ENCODE measurements at regions not wholly inside any gene's neighbourhood (a gene's known extent, or its start where the extent isn't known, plus 50 kb on each side); places are given as distances from the start of the nearest gene placed in this dataset.

DNA sequence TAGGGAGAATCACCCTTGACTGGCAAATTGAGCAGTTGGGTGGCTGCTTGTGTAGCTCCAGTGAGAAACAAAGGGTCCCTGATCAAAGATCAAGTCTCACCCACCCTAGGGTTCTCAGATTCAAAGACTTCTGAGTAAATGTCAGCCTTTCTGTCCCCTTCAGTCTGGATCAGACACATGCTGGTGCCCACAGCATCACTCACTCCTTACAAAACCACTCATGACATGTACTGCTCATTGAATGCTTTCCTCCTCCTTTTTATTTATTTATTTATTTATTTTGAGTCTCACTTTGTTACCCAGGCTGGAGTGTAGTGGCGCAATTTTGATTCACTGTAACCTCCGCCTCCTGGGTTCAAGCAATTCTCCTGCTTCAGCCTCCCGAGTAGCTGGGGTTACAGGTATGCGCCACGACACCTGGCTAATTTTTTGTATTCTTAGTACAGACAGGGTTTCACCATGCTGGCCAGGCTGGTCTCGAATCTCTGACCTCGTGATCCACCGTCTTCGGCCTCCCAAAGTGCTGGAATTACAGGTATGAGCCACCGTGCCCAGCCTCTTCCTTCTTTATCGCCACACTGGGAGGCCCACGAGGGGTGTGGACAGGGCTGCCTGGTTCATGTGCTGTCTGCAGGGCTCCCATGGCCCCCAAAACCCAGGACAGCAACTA is 462.0 kb upstream of the MAF start:
- Mint-ChIP-seq H3K9me3 (ENCODE audit: insufficient read depth) (no peaks in the 10 kb centered on the region), H3K4me3 (no peak overlapping the region), H3K4me1 (no peaks in the 10 kb centered on the region), H3K27me3 (no peaks in the 10 kb centered on the region), H3K27ac (no peak overlapping the region)
- 92% methylated on average over 12 of the region's 12 CpGs for WGBS (ENCODE audit: insufficient coverage)
- H3K4me2 ChIP-seq (replicated peaks; ENCODE audit: low read depth, low read length, poor library complexity, severe bottlenecking), result no peak overlapping the region
- H2AFZ ChIP-seq (ENCODE audit: insufficient read depth, low read depth, low read length, poor library complexity, severe bottlenecking), result no peak overlapping the region
- H3K9me3 ChIP-seq (ENCODE audit: control extremely low read depth in 1 of 3, control insufficient read depth in 2 of 3, insufficient read depth in 1 of 3, low read length in 2 of 3), result no peaks in the 10 kb centered on the region
- TF ChIP-seq, protein P1, sequence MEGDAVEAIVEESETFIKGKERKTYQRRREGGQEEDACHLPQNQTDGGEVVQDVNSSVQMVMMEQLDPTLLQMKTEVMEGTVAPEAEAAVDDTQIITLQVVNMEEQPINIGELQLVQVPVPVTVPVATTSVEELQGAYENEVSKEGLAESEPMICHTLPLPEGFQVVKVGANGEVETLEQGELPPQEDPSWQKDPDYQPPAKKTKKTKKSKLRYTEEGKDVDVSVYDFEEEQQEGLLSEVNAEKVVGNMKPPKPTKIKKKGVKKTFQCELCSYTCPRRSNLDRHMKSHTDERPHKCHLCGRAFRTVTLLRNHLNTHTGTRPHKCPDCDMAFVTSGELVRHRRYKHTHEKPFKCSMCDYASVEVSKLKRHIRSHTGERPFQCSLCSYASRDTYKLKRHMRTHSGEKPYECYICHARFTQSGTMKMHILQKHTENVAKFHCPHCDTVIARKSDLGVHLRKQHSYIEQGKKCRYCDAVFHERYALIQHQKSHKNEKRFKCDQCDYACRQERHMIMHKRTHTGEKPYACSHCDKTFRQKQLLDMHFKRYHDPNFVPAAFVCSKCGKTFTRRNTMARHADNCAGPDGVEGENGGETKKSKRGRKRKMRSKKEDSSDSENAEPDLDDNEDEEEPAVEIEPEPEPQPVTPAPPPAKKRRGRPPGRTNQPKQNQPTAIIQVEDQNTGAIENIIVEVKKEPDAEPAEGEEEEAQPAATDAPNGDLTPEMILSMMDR (IDR thresholded peaks at IDR 0.05), result no peak
- TF ChIP-seq EZH2 (IDR thresholded peaks at IDR 0.05; ENCODE audit: borderline replicate concordance, insufficient read depth, low read depth, low read length, poor library complexity, severe bottlenecking), result no peak
- DNase-seq, result no peak
- POLR2A ChIA-PET, result no interaction called here
- H3K79me2 ChIP-seq (ENCODE audit: control insufficient read depth, insufficient read depth, low read length), result no peaks in the 10 kb centered on the region
- no peaks in the 10 kb centered on the region for H3K4me1 ChIP-seq (ENCODE audit: control insufficient read depth in 2 of 2, insufficient read depth in 2 of 2, low read length in 2 of 2)
- intact Hi-C loops (cut with micrococcal nuclease), result no loop called here
- ATAC-seq (ENCODE audit: low read depth), result no peak
- CTCF ChIA-PET, result no interaction called here
- no peak overlapping the region for H3K9ac ChIP-seq (ENCODE audit: low read length)
- H3K4me3 ChIP-seq (ENCODE audit: control extremely low read depth in 1 of 5, extremely low read depth in 1 of 5, insufficient read depth in 1 of 5, low read depth in 2 of 5, low read length in 4 of 5), result no peak overlapping the region
- H4K20me1 ChIP-seq (ENCODE audit: control insufficient read depth, insufficient read depth, low read length, poor library complexity, severe bottlenecking), result no peaks in the 10 kb centered on the region
- H3K36me3 ChIP-seq (replicated peaks in 1 of 2; ENCODE audit: control extremely low read depth in 1 of 2, control insufficient read depth in 1 of 2, extremely low read depth in 1 of 2, insufficient read depth in 2 of 2, low read length in 1 of 2), result no peaks in the 10 kb centered on the region
- no peaks in the 10 kb centered on the region for H3K27me3 ChIP-seq (replicated peaks in 1 of 4; ENCODE audit: control extremely low read depth in 1 of 4, control insufficient read depth in 3 of 4, insufficient read depth in 4 of 4, low read length in 3 of 4)
- H3K27ac ChIP-seq (ENCODE audit: low read length in 2 of 2), result no peak overlapping the region

DNA sequence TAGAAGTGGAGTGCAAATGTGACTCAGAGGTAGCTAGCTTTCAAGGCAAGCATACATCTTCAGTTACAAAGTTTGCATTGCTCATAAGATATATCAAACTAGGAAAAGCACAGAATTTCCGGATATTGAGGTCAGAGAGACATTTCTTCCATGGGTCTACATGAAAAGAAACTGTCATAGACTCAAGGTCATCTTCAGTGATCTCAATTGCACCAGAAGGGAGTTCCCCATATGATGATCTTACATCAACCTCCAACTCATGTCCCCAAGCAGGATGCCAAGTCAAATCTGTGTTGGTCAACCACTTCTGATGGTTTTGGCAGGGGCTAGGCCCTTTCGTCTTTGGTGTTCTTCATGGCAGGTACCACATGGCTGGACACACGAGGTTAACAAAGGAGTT is 459.9 kb upstream of the MAF start:
- DNase-seq (no peak), ATAC-seq (ENCODE audit: low read depth) (no peak)
- no peaks in the 10 kb centered on the region for H3K36me3 ChIP-seq (replicated peaks in 1 of 2; ENCODE audit: control extremely low read depth in 1 of 2, control insufficient read depth in 1 of 2, extremely low read depth in 1 of 2, insufficient read depth in 2 of 2, low read length in 1 of 2)
- Mint-ChIP-seq H3K27ac (no peak overlapping the region), H3K4me1 (no peaks in the 10 kb centered on the region), H3K9me3 (ENCODE audit: insufficient read depth) (no peaks in the 10 kb centered on the region), H3K4me3 (no peak overlapping the region), H3K27me3 (no peaks in the 10 kb centered on the region)
- H2AFZ ChIP-seq (ENCODE audit: insufficient read depth, low read depth, low read length, poor library complexity, severe bottlenecking), result no peak overlapping the region
- H3K9ac ChIP-seq (ENCODE audit: low read length), result no peak overlapping the region
- intact Hi-C loops (cut with micrococcal nuclease), result no loop called here
- H4K20me1 ChIP-seq (ENCODE audit: control insufficient read depth, insufficient read depth, low read length, poor library complexity, severe bottlenecking), result no peaks in the 10 kb centered on the region
- 100% methylated on average over 1 of the region's 3 CpGs for WGBS (ENCODE audit: insufficient coverage)
- no peaks in the 10 kb centered on the region for H3K4me1 ChIP-seq (ENCODE audit: control insufficient read depth in 2 of 2, insufficient read depth in 2 of 2, low read length in 2 of 2)
- H3K79me2 ChIP-seq (ENCODE audit: control insufficient read depth, insufficient read depth, low read length), result no peaks in the 10 kb centered on the region
- H3K27ac ChIP-seq (ENCODE audit: low read length in 2 of 2), result no peak overlapping the region
- H3K4me3 ChIP-seq (ENCODE audit: control extremely low read depth in 1 of 5, extremely low read depth in 1 of 5, insufficient read depth in 1 of 5, low read depth in 2 of 5, low read length in 4 of 5), result no peak overlapping the region
- TF ChIP-seq, protein P1 (IDR thresholded peaks at IDR 0.05), result no peak
- TF ChIP-seq EZH2 (IDR thresholded peaks at IDR 0.05; ENCODE audit: borderline replicate concordance, insufficient read depth, low read depth, low read length, poor library complexity, severe bottlenecking), result no peak
- ChIA-PET POLR2A (no interaction called here), CTCF (no interaction called here)
- no peak overlapping the region for H3K4me2 ChIP-seq (replicated peaks; ENCODE audit: low read depth, low read length, poor library complexity, severe bottlenecking)
- no peaks in the 10 kb centered on the region for H3K27me3 ChIP-seq (replicated peaks in 1 of 4; ENCODE audit: control extremely low read depth in 1 of 4, control insufficient read depth in 3 of 4, insufficient read depth in 4 of 4, low read length in 3 of 4)
- H3K9me3 ChIP-seq (ENCODE audit: control extremely low read depth in 1 of 3, control insufficient read depth in 2 of 3, insufficient read depth in 1 of 3, low read length in 2 of 3), result no peaks in the 10 kb centered on the region
